ENCODE measurements at regions not wholly inside any gene's neighbourhood (a gene's known extent, or its start where the extent isn't known, plus 50 kb on each side); places are given as distances from the start of the nearest gene placed in this dataset.

- DNase-seq (no peak), ATAC-seq (no peak)
- H3K36me3 ChIP-seq (ENCODE audit: low read depth, low read length), result no peaks in the 10 kb centered on the region
- no peak overlapping the region for H2AFZ ChIP-seq (ENCODE audit: low read length)
- ChIA-PET POLR2A (ENCODE audit: unreplicated experiment) (no interaction called here), CTCF (no interaction called here)
- no peak overlapping the region for H3K9ac ChIP-seq (ENCODE audit: low read length)
- H4K20me1 ChIP-seq (ENCODE audit: low read length), result no peaks in the 10 kb centered on the region
- H3K79me2 ChIP-seq (ENCODE audit: low read length), result no peaks in the 10 kb centered on the region; the same call in 1 of the 2 replicates
- H3K27me3 ChIP-seq (ENCODE audit: low read length), result no peaks in the 10 kb centered on the region
- no peaks in the 10 kb centered on the region for H3K9me3 ChIP-seq (ENCODE audit: low read length)
- no peak overlapping the region for H3K27ac ChIP-seq (ENCODE audit: low read length)
- no peaks in the 10 kb centered on the region for H3F3A ChIP-seq (ENCODE audit: low read length, unreplicated experiment)
- TF ChIP-seq CTCF (conservative IDR thresholded peaks at IDR 0.05; ENCODE audit: low read depth, low read length) (no peak), EZH2 (IDR thresholded peaks at IDR 0.05; ENCODE audit: low read length, unreplicated experiment) (no peak), EZH2phosphoT487 (IDR thresholded peaks at IDR 0.05; ENCODE audit: borderline replicate concordance, low read length) (no peak)
- H3K4me2 ChIP-seq (ENCODE audit: low read length), result no peak overlapping the region
- H3K9me2 ChIP-seq (replicated peaks; ENCODE audit: low read length), result no peaks in the 10 kb centered on the region; the same call in 1 of the 2 replicates
- intact Hi-C loops (cut with micrococcal nuclease), result no loop called here
- no TSS peak for BruUV-seq (replicated peaks)
- peaks cover 6% of the 10 kb centered on the region; the same call in 1 of the 2 replicates for H3K4me1 ChIP-seq (ENCODE audit: insufficient read depth, low read length)
- H3K4me3 ChIP-seq (ENCODE audit: low read length), result no peak overlapping the region
These were observed 360.5 kb downstream of the LIG4 start for GRCh38 chr13:107854880-107855279.

GRCh38 chr13:107852072-107852471, 363.3 kb downstream of the LIG4 start:
- H4K20me1 ChIP-seq (ENCODE audit: low read length), result no peaks in the 10 kb centered on the region
- H3K4me3 ChIP-seq (ENCODE audit: low read length), result no peak overlapping the region
- CTCF ChIA-PET, result no interaction called here
- H3K27me3 ChIP-seq (ENCODE audit: low read length), result no peaks in the 10 kb centered on the region
- POLR2A ChIA-PET (ENCODE audit: unreplicated experiment), result no interaction called here
- H3K9ac ChIP-seq (ENCODE audit: low read length), result no peak overlapping the region
- BruUV-seq (replicated peaks), result no TSS peak
- H3K4me1 ChIP-seq (ENCODE audit: insufficient read depth, low read length), result peaks cover 6% of the 10 kb centered on the region; the same call in 1 of the 2 replicates
- no peak overlapping the region for H3K4me2 ChIP-seq (ENCODE audit: low read length)
- ATAC-seq, result peak; percentile 49
- intact Hi-C loops (cut with micrococcal nuclease), result no loop called here
- TF ChIP-seq EZH2phosphoT487 (IDR thresholded peaks at IDR 0.05; ENCODE audit: borderline replicate concordance, low read length) (no peak), EZH2 (IDR thresholded peaks at IDR 0.05; ENCODE audit: low read length, unreplicated experiment) (no peak), CTCF (conservative IDR thresholded peaks at IDR 0.05; ENCODE audit: low read depth, low read length) (no peak)
- H3K9me3 ChIP-seq (ENCODE audit: low read length), result no peaks in the 10 kb centered on the region
- H3K36me3 ChIP-seq (ENCODE audit: low read depth, low read length), result no peaks in the 10 kb centered on the region
- no peaks in the 10 kb centered on the region; the same call in 1 of the 2 replicates for H3K79me2 ChIP-seq (ENCODE audit: low read length)
- no peaks in the 10 kb centered on the region for H3K9me2 ChIP-seq (replicated peaks; ENCODE audit: low read length)
- H2AFZ ChIP-seq (ENCODE audit: low read length), result no peak overlapping the region
- H3F3A ChIP-seq (ENCODE audit: low read length, unreplicated experiment), result no peaks in the 10 kb centered on the region
- no peak overlapping the region for H3K27ac ChIP-seq (ENCODE audit: low read length)
- DNase-seq, result peak; percentile 60

GRCh38 chr13:107851670-107852069, 363.7 kb downstream of the LIG4 start:
- H2AFZ ChIP-seq (ENCODE audit: low read length), result no peak overlapping the region
- no peak overlapping the region for H3K4me2 ChIP-seq (ENCODE audit: low read length)
- H3K27me3 ChIP-seq (ENCODE audit: low read length), result no peaks in the 10 kb centered on the region
- H3K4me1 ChIP-seq (ENCODE audit: insufficient read depth, low read length), result peaks cover 6% of the 10 kb centered on the region; the same call in 1 of the 2 replicates
- H3K9me3 ChIP-seq (ENCODE audit: low read length), result no peaks in the 10 kb centered on the region
- no TSS peak for BruUV-seq (replicated peaks)
- no peak for ATAC-seq
- H3K9ac ChIP-seq (ENCODE audit: low read length), result no peak overlapping the region
- no peaks in the 10 kb centered on the region for H3K9me2 ChIP-seq (replicated peaks; ENCODE audit: low read length)
- ChIA-PET CTCF (no interaction called here), POLR2A (ENCODE audit: unreplicated experiment) (no interaction called here)
- H3F3A ChIP-seq (ENCODE audit: low read length, unreplicated experiment), result no peaks in the 10 kb centered on the region
- no peaks in the 10 kb centered on the region for H3K36me3 ChIP-seq (ENCODE audit: low read depth, low read length)
- no peaks in the 10 kb centered on the region for H4K20me1 ChIP-seq (ENCODE audit: low read length)
- intact Hi-C loops (cut with micrococcal nuclease), result no loop called here
- H3K79me2 ChIP-seq (ENCODE audit: low read length), result no peaks in the 10 kb centered on the region; the same call in 1 of the 2 replicates
- no peak overlapping the region for H3K27ac ChIP-seq (ENCODE audit: low read length)
- H3K4me3 ChIP-seq (ENCODE audit: low read length), result no peak overlapping the region
- no peak for TF ChIP-seq CTCF (conservative IDR thresholded peaks at IDR 0.05; ENCODE audit: low read depth, low read length)
- TF ChIP-seq EZH2 (IDR thresholded peaks at IDR 0.05; ENCODE audit: low read length, unreplicated experiment), result no peak
- DNase-seq, result no peak

All from PC-3 (cell line).